Ovary (tissue), 3 donors: ENCODE measurements at regions not wholly inside any gene's neighbourhood (a gene's known extent, or its start where the extent isn't known, plus 50 kb on each side); places are given as distances from the start of the nearest gene placed in this dataset.

Experiments used
- CTCF ChIP-seq, 3 donors: fragments of 450-650 bp in 2 of 3; fragments of 200-600 bp in 1 of 3; IDR thresholded peaks; one replicate each; pipeline versions ENCODE4 v1.5.1 to v1.8.0; 2016 to 2022; ENCODE audit warnings: antibody characterized with exemption in 3 of 3, mild to moderate bottlenecking in 1 of 3
- POLR2A ChIP-seq: fragments of 450-650 bp; IDR thresholded peaks from one replicate; pipeline ENCODE4 v1.6.1; 2017; ENCODE audit warnings: antibody characterized with exemption, mild to moderate bottlenecking, moderate library complexity
- donor health status: DM: no; HTN: no; CAD: no.

GRCh38 chr16:65213866-65214595 is 92.2 kb upstream of the CDH11 start:
- TF ChIP-seq CTCF (IDR thresholded peaks at IDR 0.05), result no peak
- no peak for TF ChIP-seq POLR2A
